ENCODE measurements at regions not wholly inside any gene's neighbourhood (a gene's known extent, or its start where the extent isn't known, plus 50 kb on each side); places are given as distances from the start of the nearest gene placed in this dataset.

DNA sequence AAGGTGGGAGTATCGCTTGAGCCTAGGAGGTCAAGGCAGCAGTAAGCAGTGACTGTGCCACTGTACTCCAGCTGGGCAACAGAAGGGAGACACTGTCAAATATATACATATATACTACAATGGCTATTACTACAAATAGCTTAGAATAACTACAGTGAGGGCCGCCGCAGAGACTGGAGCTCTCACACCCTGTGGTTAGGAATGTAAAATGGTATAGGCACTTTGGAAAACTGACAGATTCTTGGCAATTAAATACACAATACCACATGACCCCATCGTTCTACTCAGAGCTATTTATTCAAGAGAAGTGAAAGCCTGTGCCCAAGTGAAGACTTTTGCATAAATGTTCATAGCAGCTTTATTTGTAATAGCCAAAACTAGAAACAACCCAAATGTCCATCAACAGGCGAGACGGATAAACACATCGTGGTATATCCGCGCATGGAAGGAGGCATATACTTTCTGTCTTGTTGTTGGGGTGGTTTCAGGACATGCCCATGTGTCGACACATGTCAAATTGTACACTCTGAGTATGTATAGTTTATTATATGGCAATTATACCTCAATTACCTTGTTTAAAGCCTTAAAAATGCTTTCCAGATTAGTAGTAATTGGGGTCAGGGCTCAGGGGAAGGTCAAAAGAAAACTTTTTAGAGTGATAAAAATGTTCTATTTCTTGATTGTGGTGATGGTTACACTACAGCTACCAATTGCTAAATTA, 123.4 kb downstream of the RIPK4 start:
- DNase-seq (ENCODE audit: insufficient read length, low spot score) (no peak), FAIRE-seq (no peak)
- no peak for TF ChIP-seq PAX5 (IDR thresholded peaks at IDR 0.05; ENCODE audit: insufficient read depth, low read length, severe bottlenecking)

GRCh38 chr21:41641821-41642701, 124.8 kb downstream of the RIPK4 start:
- TF ChIP-seq POU2F2 (IDR thresholded peaks at IDR 0.05; ENCODE audit: low read depth, low read length) (no peak), TAF1 (IDR thresholded peaks at IDR 0.05; ENCODE audit: low read depth, low read length) (no peak), SPI1 (IDR thresholded peaks at IDR 0.05; ENCODE audit: low read depth, low read length) (no peak), POLR2A (IDR thresholded peaks at IDR 0.05; ENCODE audit: low read depth, low read length) (no peak), POLR2AphosphoS5 (IDR thresholded peaks at IDR 0.05; ENCODE audit: low read depth, low read length) (no peak), PAX5 (IDR thresholded peaks at IDR 0.05; ENCODE audit: insufficient read depth, low read length, severe bottlenecking) (no peak)
- FAIRE-seq = no peak
- no peak for DNase-seq (ENCODE audit: insufficient read length, low spot score)

- no peak for TF ChIP-seq PAX5 (IDR thresholded peaks at IDR 0.05; ENCODE audit: insufficient read depth, low read length, severe bottlenecking)
- TF ChIP-seq TAF1 (IDR thresholded peaks at IDR 0.05; ENCODE audit: low read depth, low read length) = no peak
- no peak for TF ChIP-seq SPI1 (IDR thresholded peaks at IDR 0.05; ENCODE audit: low read depth, low read length)
- TF ChIP-seq POLR2AphosphoS5 (IDR thresholded peaks at IDR 0.05; ENCODE audit: low read depth, low read length) = no peak
- TF ChIP-seq POLR2A (IDR thresholded peaks at IDR 0.05; ENCODE audit: low read depth, low read length) = no peak
- no peak for TF ChIP-seq POU2F2 (IDR thresholded peaks at IDR 0.05; ENCODE audit: low read depth, low read length)
- DNase-seq (ENCODE audit: insufficient read length, low spot score) = no peak
- no peak for FAIRE-seq
Measured at GRCh38 chr21:41641510-41641815, 125.4 kb downstream of the RIPK4 start.

- no peak for FAIRE-seq
- no peak for TF ChIP-seq TAF1 (IDR thresholded peaks at IDR 0.05; ENCODE audit: low read depth, low read length)
- TF ChIP-seq POLR2AphosphoS5 (IDR thresholded peaks at IDR 0.05; ENCODE audit: low read depth, low read length) = no peak
- no peak for TF ChIP-seq SPI1 (IDR thresholded peaks at IDR 0.05; ENCODE audit: low read depth, low read length)
- no peak for TF ChIP-seq PAX5 (IDR thresholded peaks at IDR 0.05; ENCODE audit: insufficient read depth, low read length, severe bottlenecking)
- no peak for DNase-seq (ENCODE audit: insufficient read length, low spot score)
Measured at GRCh38 chr21:41640748-41641509, 125.9 kb downstream of the RIPK4 start.

- no peak for FAIRE-seq
Measured at GRCh38 chr21:41639766-41640165, 127.1 kb downstream of the RIPK4 start.

GRCh38 chr21:41639336-41639735, 127.5 kb downstream of the RIPK4 start:
- FAIRE-seq (no peak), DNase-seq (ENCODE audit: insufficient read length, low spot score) (no peak)
- no peak for TF ChIP-seq PAX5 (IDR thresholded peaks at IDR 0.05; ENCODE audit: insufficient read depth, low read length, severe bottlenecking)

More at GRCh38 chr21:41639766-41640165, 127.1 kb downstream of the RIPK4 start:
- TF ChIP-seq PAX5 (IDR thresholded peaks at IDR 0.05; ENCODE audit: insufficient read depth, low read length, severe bottlenecking) (no peak), TAF1 (IDR thresholded peaks at IDR 0.05; ENCODE audit: low read depth, low read length) (no peak), POLR2A (IDR thresholded peaks at IDR 0.05; ENCODE audit: low read depth, low read length) (no peak), SPI1 (IDR thresholded peaks at IDR 0.05; ENCODE audit: low read depth, low read length) (no peak), POU2F2 (IDR thresholded peaks at IDR 0.05; ENCODE audit: low read depth, low read length) (no peak), POLR2AphosphoS5 (IDR thresholded peaks at IDR 0.05; ENCODE audit: low read depth, low read length) (no peak)
- no peak for DNase-seq (ENCODE audit: insufficient read length, low spot score)

GRCh38 chr21:41638201-41638790, 128.6 kb downstream of the RIPK4 start:
- TF ChIP-seq SPI1 (IDR thresholded peaks at IDR 0.05; ENCODE audit: low read depth, low read length) (no peak), TAF1 (IDR thresholded peaks at IDR 0.05; ENCODE audit: low read depth, low read length) (no peak), POLR2AphosphoS5 (IDR thresholded peaks at IDR 0.05; ENCODE audit: low read depth, low read length) (no peak), POU2F2 (IDR thresholded peaks at IDR 0.05; ENCODE audit: low read depth, low read length) (no peak), POLR2A (IDR thresholded peaks at IDR 0.05; ENCODE audit: low read depth, low read length) (no peak), PAX5 (IDR thresholded peaks at IDR 0.05; ENCODE audit: insufficient read depth, low read length, severe bottlenecking) (no peak)
- FAIRE-seq (no peak), DNase-seq (ENCODE audit: insufficient read length, low spot score) (no peak)

- no peak for FAIRE-seq
- no peak for TF ChIP-seq PAX5 (IDR thresholded peaks at IDR 0.05; ENCODE audit: insufficient read depth, low read length, severe bottlenecking)
- no peak for TF ChIP-seq POLR2A (IDR thresholded peaks at IDR 0.05; ENCODE audit: low read depth, low read length)
- TF ChIP-seq TAF1 (IDR thresholded peaks at IDR 0.05; ENCODE audit: low read depth, low read length) = no peak
- no peak for DNase-seq (ENCODE audit: insufficient read length, low spot score)
Measured at GRCh38 chr21:41636636-41637630, 129.0 kb upstream of the TMPRSS2 start.

- no peak for FAIRE-seq
- TF ChIP-seq PAX5 (IDR thresholded peaks at IDR 0.05; ENCODE audit: insufficient read depth, low read length, severe bottlenecking) (no peak), POLR2A (IDR thresholded peaks at IDR 0.05; ENCODE audit: low read depth, low read length) (no peak), TAF1 (IDR thresholded peaks at IDR 0.05; ENCODE audit: low read depth, low read length) (no peak), POLR2AphosphoS5 (IDR thresholded peaks at IDR 0.05; ENCODE audit: low read depth, low read length) (no peak), POU2F2 (IDR thresholded peaks at IDR 0.05; ENCODE audit: low read depth, low read length) (no peak), SPI1 (IDR thresholded peaks at IDR 0.05; ENCODE audit: low read depth, low read length) (no peak)
- no peak for DNase-seq (ENCODE audit: insufficient read length, low spot score)
Measured at GRCh38 chr21:41635874-41636273, 127.9 kb upstream of the TMPRSS2 start.

Measured in GM12891 (cell line).